Ammon's horn (tissue), 1 donor: ENCODE measurements at regions not wholly inside any gene's neighbourhood (a gene's known extent, or its start where the extent isn't known, plus 50 kb on each side); places are given as distances from the start of the nearest gene placed in this dataset.

Experiments used
- DNase-seq: peaks from one replicate; pipeline ENCODE4 v3.0.0-alpha.2; 2016; ENCODE audit warnings: low spot score

DNA sequence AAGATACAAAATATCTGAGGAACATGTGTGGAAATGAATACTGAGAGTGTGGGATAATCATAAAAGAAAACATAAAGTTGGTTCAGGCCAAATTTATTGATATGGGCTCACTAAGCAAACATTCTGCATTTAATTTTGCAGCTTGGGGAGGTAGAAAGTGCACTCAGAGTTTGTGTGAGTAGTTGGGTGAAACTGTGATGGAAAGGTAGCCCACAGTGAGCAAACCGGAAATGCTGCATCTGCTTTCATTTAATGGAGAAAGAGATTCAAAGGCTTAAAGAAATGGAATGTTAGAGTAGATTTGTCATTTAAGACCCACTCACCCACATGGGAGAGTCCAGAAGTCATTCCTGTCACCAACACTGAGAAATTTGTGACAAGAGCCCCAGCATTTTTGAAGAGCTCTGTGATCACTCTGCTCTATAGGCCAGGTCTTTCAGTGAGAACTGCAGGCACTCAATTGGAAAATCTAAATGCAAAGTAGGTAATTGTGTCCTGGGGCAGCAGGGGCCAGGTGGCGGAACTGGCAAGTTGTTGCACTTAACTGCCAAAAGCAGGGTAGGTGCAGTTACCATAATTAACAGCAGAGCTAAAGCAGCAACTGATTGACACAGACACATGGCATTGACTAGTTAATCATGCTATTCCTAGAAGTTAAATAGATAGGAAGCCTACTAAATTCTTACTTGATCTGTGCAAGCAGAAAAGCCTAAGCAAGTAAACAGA lies 1228.3 kb upstream of the PCDH20 start:
- no peak for DNase-seq

DNA sequence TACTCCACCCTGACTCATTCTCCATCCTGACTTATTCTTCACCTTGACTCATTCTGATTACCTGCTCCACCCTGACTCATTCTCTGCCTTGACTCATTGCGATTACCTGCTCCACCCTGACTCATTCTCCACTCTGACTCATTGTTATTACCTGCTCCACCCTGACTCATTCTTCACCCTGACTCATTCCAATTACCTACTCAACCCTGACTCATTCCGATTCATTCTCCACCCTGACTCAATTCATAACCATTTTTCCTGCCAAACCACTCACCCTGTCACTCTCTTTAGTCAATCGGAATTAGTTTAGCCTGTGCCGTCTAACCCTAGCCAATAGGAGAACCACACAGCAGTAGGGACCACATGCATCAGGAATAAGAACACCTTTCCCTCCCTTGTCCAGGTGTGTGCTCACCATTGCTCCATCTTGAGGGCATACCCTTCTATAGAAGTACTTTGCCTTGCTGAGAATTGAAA lies 1227.4 kb upstream of the PCDH20 start:
- no peak for DNase-seq

DNA sequence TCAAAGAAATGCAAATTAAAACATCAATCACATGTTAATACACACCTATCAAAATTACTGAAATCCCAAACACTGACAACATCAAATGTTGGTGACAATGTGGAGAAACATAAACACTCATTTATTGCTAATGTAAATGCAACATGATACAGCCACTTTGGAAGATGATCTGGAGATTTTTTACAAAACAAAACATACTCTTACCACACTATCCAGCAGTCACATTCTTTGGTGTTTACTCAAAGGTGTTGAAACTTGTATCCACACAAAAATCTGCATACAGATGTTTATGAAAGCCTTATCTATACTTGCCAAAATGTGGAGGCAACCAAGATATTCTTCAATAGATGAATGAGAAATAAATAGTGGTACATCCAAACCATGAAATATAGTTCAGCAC lies 1219.5 kb upstream of the PCDH20 start:
- no peak for DNase-seq

DNA sequence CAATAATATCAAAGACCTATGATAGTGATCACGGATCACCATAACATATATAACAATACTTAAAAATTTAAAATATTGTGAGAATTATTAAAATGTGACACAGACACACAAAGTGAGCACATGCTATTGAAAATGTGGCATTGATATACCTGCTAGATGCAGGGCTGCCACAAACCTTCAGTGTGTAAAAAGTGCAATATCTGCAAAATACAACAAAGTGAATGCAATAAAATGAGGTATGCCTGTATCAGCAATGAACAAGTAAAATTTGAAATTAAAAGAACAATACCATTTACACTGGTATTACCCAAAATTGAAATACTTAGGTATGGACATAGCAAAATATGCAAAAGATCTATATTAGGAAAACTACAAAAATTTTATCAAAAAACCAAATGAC lies 1217.8 kb upstream of the PCDH20 start:
- no peak for DNase-seq

DNA sequence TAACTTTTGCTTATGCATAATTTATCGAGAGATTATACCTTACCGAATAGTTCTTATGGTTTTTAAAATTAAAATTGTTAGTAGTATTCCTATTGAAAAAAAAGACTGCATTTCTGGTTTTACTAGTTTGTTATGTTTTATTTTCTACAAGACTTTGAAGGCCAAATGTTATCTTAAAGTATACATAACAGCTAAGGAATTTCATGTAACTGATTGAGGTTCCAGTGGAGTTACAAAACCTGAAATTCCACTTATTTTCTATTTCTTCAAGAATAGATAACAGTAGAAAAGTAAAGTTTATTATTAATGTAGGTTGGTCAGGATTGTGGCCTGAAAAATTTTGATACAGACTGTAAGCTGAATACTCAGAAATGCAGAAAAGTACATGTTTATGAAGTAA lies 1216.0 kb upstream of the PCDH20 start:
- DNase-seq = no peak

DNA sequence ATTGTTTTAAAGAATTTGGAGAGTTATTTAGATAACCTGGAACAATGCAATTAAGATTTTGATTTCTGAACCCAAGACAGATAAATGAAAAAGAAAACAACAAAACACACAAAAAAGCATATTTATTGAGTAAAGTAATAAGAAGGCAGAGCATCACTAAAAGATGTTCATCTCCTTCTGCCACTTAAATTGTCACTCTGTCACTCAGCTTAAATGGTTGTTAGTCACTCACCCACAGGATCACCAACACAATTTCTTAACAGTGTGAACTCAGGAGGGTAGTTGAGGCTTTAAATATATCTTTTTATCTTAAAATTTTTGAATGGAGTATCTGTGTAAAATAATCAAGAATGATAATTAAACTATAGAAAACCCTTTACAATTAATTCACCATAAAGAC lies 1215.5 kb upstream of the PCDH20 start:
- DNase-seq = no peak

DNA sequence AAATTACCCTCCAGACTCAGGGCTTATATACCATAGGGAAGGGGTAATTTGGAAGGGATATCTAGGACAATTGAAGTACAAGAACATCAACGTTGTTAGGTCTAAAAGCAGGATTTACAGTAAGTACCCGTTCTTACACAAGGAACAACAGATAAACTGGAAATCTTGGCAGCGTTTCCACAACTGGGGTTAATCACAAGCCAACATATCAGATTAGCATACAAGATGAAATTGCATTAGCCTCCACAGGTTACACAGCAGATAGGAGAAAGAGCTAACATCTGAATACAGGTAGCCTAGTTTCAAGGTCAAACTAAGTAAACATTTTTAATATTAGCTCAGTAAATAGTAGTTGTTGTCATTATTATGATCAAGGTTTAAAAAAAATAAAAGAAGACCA lies 1214.0 kb upstream of the PCDH20 start:
- DNase-seq = no peak

DNA sequence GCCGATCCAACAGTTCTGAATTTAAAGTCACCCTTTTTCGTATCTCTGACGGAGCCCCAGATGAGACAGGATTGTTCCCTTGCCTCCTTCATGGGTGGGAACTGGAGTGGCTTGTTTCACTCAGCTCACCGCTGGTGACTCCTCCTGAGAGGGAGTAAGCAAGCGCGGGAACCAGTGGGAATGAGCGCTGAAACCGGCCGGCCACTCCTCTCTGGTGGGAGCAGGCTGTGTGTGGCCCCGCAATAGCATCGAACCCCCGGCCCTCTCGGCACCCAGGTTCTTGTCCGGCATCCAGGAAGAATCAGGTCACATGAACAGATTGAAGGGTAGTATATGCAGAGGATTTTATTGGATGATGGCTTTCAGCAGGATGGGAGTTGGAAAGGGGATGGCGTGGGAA lies 1211.6 kb upstream of the PCDH20 start:
- DNase-seq = no peak

DNA sequence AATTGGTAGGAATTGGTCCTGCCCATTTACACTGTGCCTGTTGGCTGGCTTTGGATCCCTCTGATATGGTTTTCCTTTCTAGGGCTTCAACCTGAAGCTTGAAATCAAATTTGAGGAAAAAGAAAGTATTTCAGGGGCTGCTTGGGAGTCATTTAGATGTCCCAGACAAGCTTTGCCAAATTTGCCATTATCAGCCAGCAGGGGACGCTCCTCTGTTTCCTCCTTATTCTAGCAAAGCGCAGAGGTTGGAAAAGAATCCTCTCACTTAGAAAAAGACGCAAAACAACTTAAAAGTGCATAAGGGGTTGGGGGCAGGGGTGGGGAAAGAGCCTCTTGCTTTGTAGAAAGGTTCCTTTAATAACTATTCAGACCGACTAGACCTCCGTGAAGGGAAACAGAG lies 1211.1 kb upstream of the PCDH20 start:
- no peak for DNase-seq

DNA sequence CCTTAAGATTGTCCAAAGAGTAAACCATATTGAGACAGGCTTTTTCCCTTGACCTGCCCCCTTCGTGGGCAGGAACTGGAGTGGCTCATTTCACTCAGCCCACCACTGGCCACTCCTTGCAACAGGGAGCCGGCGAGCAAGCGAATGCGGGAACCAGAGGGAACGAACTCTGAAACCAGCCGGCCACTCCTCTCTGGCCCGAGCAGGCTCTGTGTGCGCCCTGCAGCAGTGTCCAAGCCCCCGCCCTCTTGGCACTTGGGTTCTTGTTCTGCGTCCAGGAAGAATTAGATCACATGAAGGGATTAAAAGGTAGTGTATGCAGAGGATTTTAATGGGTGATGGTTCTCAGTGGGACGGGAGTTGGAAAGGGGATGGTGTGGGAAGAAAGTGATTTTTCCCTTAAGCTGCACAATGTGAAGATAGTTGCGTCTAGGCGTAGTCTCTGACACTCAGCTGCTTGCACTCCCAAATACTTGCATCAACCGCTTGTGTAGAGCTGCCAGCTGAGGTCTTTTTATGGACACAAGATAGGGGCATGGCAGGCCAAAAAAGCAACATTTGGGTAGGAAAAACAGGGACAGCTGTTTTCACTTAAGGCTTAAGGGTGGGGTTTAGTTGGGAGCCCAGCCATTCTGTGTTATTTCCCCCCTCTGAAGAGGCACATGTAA lies 1209.7 kb upstream of the PCDH20 start:
- no peak for DNase-seq

DNA sequence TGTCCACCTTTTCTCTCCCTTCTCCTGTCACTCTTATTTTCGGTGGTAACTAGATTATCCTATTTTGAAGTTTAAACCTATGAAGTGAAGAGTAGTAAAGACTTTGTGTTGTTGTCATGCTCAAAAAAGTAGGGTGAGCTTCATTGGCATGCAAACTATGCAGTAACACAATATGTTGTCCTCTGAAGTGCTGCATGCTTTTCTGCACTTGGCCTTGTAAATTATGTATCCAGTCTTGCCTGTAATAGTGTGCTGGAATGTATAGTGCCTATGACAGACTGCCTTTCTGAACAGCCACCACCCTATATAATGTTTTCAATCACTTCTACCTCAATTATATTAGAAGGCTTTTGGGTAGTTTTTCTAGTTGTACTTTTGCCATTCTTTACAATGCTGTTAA lies 1198.2 kb upstream of the PCDH20 start:
- no peak for DNase-seq

DNA sequence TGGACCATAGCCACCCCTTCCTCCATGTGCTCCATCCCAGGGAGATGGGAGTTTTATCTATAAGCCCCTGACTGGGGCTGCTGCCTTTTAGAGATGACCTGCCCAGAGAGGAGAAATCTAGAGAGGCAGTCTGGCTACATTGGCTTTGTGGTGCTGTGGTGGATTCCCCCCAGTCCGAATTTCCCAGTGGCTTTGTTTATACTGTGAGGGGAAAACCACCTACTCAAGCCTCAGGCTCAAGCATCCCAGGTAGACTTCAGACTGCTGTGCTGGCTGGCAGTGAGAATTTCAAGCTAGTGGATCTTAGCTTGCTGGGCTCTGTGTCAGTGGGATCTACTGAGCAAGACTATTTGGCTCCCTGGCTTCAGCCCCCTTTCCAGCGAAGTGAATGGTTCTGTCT lies 1195.7 kb upstream of the PCDH20 start:
- DNase-seq = no peak

DNA sequence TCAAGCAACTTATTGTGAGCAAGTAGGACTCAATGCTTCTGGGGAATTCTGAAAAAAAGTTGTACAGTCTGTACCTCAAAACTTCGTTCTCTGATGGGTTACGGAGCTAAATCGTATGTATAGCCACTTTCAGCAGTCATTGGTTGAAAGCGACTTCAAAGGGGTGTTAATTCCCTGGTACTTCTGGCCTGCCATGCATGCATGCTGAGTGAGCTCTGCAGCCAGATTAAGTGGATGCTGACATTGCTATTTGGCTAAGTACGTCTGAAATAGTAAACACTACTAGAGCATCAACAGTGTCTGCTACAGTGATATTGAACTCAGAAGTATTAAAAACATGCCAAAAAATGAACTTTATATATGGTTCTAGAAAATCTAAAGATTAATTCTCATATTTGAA lies 1183.1 kb upstream of the PCDH20 start:
- DNase-seq = no peak

DNA sequence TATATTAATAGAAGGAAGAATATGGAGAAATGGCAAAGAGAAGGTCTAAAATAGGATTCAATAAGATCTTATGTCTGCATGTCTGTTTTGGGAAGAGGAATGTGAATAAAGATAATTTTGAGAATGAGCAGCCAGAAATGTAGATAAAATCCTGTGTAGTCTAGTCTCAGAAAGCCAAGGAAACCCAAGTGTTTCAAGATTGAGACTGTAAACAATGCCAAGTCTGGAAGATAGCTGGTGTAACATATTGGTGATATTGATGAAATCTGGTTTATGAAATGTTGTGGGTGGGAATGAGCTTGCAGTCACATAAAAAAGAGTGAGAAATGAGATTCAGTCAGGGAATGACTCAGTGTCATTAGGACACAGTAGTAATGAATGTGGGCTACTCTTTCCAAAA lies 1180.3 kb upstream of the PCDH20 start:
- peak; percentile 47 for DNase-seq

DNA sequence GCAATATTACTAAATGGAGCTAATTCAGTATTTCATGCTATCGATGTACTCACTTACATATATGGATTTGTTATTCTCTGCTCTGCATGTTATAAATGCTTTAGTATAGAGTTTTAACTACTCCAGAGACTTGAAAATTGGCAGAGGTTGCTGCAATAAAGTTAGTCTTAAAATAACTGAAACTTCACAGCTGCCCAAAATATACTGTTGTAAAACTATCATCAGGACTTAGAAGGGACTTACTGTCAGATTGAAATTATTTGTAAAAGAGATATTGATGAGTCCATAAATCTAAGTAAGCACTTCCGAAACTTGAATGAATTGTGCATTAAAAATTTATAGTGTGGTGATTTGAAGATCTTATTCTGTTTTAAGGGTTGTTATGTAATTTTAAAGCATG lies 1178.2 kb upstream of the PCDH20 start:
- DNase-seq = no peak

DNA sequence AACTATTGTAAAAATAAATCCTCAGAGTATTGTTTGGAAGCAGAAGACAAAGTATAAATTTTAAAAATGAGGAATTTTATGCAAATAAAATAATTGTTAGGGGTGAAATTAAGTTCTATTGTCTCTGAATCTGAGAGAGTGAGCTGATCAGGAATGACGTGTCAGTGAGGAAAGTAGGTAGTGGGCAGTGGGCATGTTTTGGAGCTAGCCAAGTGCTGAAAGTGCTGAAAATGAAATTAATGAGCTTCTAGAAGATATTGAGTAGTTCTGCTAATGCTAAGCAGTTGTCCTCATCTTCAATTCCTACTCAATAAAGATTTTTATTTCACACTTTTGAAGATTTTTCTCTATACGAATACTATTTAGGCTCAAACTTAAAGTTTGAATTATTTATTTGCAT lies 1167.8 kb upstream of the PCDH20 start:
- no peak for DNase-seq

DNA sequence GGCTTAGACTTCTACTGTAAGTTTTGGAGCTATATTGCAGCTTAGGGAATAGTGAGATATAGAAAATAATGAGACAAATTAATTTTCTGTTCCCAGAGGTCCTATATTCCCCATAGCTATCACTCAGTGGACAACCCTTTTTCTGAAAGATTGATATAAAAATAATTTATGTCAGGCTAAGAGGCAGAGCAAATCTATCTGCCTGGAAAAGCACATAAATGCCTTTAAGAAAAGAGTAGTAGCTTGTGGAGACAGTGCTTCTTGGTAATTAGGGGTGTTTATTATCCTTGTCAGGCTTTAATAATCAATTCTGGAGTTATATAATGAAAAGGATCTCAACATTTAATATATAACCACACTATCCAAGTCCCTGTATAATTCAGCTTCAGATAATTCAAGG lies 1162.8 kb upstream of the PCDH20 start:
- no peak for DNase-seq

DNA sequence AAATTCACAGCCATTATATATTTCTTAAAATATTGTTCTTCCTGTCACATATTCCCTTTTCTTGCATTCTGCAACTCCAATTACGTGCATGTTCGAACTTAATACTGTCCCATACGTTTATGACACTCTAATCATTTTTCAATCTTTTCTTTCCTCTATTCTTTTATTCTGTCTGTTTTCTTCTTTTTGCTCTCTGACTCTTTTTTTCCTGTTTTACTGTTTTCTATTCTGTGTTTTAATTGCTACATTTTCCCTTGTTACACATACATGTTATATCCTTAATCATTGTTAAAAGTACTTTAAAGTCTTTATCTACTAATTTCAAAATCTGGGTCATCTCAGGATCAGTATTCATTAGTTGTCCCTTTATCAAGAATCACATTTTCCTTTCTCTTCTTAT lies 1149.1 kb upstream of the PCDH20 start:
- no peak for DNase-seq

DNA sequence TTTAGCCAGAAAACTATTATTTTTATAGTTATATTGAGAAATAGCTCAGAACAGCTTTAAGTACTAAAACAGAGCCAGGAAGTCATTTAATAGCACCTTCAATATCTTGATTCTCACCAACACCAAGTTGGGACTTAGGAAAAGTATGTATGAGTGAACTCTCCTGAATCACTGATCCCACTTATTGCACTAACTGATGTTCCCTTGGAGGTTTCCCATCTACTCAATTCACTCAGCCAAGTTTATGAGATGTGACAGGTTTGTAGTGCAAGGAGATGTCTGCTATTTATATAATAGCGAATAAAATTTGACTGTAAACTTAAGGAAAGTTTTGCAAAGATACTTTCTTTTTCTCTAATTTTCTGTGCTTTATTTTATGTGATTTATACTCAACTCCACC lies 1147.6 kb upstream of the PCDH20 start:
- DNase-seq = no peak

DNA sequence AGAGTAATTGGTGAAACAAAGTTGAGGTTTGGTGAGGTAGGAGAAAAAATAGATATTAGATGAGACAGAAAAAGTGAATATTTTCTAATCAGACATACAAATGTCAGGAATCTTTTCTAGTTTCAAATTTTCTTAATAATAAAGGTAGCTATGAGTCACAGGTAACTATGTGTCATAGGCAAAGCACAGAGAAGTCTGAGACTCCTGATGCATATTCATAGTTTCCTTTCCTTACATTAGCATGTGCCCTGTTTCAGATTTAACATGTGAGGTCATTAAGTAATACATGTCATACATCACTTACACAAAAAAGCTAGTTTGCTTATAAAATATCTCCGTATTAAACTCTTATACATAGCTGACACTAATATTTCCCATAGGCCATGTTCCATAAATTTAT lies 1141.3 kb upstream of the PCDH20 start:
- DNase-seq = no peak

DNA sequence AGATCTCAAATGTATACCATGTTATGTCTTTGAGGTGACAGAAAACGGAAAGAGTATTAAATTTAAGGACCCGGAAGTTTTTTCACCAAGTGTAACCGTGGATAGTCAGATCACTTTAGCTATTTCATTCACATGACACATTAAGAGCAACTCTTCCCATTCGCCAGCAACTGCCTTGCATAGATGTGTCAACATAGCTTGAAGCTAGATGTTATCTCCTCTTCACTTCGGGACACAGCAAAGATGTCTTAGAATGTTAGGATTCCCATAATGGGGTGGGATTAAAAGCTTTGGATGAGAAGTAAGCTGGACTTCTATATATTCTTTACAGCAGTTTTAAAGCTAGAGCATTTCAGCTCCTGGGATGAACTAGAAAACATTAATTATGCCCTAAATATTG lies 1135.9 kb upstream of the PCDH20 start:
- no peak for DNase-seq

DNA sequence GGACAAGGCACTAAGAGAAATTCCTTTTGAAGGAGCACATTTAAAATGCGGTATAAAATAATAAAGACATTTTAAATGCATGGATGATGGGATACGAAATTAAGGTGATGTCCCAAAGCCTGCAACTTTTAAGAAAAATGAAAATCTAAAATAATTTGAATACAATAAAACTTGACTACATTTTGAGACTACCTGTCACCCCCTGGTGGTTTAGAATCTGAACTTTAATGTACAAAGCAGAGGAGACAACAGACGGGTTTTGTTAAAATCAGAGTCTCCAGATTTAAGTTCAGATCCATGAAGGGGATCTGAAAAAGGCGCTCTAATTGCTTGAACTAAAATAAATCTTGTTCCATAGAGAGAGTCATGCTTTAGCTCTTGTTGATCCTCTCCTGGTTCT lies 1129.3 kb upstream of the PCDH20 start:
- no peak for DNase-seq

DNA sequence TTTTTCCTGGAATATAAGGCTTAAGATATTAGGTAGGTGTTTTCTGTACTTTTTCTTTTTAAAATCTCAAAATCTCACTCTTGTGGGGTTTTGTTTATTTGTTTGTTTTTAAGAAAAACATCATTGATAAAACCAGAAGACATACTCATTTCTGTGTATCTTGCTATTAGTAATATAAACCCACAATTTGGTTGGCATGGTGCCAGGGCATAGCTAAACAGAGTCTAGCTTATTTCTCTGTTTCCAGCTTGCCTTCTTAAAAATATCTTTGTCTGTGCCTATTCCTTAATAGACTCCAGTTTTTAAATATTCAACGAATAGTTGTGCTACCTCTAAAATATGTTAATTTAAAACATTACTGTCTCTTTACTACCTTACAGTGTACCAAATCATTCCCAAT lies 1121.9 kb upstream of the PCDH20 start:
- no peak for DNase-seq

DNA sequence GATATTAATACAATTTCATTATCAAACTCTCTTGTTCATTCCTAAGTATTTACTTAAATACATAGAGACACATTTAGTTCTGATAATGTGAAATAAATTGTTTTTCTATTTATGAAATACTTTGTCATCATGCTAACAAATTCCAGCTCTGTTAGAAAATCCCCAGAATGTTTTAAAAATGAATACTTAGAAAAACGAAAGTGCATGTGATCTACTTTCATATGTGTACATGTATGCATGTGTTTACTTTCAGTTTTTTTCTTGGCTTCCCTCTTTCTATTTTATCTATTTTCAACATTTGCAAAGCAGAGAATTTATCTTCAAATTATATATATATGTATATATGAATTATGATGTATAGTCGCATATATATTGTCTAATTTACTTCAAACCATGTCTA lies 1110.0 kb upstream of the PCDH20 start:
- no peak for DNase-seq
